ENCODE measurements at regions not wholly inside any gene's neighbourhood (a gene's known extent, or its start where the extent isn't known, plus 50 kb on each side); places are given as distances from the start of the nearest gene placed in this dataset.
"Not testable (repeated sequence)": the region's sequence is repeated elsewhere in the genome, so short reads cannot be mapped to it uniquely, and the experiment has no call there.

DNA sequence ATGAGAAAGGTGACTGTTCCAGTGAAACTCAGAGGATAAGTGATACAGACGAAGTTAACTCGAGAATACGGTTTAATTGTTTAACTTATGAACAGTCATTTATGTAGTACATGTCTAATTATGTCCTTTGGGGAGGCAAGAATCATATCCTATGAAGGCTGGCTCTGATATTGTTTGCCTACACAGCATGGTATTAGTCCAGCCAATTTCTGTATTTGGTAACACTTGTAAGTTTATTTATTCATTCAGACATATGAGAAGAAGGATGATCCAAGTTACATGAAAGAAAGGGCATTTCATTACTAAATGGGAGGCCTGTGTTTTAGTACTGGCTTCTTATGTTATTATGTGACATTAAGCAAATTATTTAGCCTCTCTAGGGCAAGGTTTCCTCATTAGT, 199.7 kb downstream of the NNT start:
- Histone ChIP-seq H3K4me1 (ENCODE audit: control insufficient read depth, insufficient read depth, low read length) (no peaks in the 10 kb centered on the region), H3K27ac (ENCODE audit: low read depth, low read length) (no peak overlapping the region), H3K27me3 (ENCODE audit: control insufficient read depth, insufficient read depth, low read length, poor library complexity, severe bottlenecking) (no peaks in the 10 kb centered on the region), H3K9ac (ENCODE audit: extremely low read depth, low read length, poor library complexity, severe bottlenecking) (no peak overlapping the region), H3K4me3 (ENCODE audit: low read length) (no peak overlapping the region), H3K36me3 (ENCODE audit: control insufficient read depth, insufficient read depth, low read length) (no peaks in the 10 kb centered on the region), H3K9me3 (ENCODE audit: control insufficient read depth, low read length) (no peaks in the 10 kb centered on the region)
- H3K4me1 Mint-ChIP-seq: peaks cover 8% of the 10 kb centered on the region
- no peaks in the 10 kb centered on the region for H3K27me3 Mint-ChIP-seq (ENCODE audit: insufficient read depth)
- H3K4me3 Mint-ChIP-seq: no peak overlapping the region
- TF ChIP-seq CTCF (conservative IDR thresholded peaks at IDR 0.05): no peak
- peaks cover 4% of the 10 kb centered on the region for H3K9me3 Mint-ChIP-seq
- WGBS, 2 experiments (ENCODE audit: insufficient coverage in 1 of 2, insufficient read length in 1 of 2): 96 to 100% methylated on average over 3 of the region's 3 CpGs
- H3K36me3 Mint-ChIP-seq (ENCODE audit: low read depth): no peaks in the 10 kb centered on the region
- no peak overlapping the region for H3K27ac Mint-ChIP-seq
- no peak for DNase-seq

DNA sequence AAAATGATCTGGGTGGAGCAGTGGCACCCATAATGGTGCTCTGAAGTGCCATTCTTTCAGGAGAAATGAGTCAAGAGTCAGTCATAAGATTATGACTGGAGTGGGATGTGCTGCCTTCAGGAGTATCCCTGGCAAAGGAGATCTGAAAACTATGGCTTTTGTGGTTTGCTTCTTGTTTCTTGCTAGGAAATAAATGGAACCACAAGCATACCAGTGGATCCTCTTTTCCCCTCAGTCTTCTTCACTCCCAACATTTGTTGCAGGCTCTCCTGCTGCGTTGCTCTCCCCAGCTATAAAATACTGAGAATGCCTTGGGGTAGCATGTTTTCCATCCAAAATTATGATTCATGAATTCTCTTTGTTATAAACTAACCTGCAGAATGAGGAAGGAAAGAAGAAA, 199.1 kb downstream of the NNT start:
- Mint-ChIP-seq H3K27me3 (ENCODE audit: insufficient read depth) (no peaks in the 10 kb centered on the region), H3K4me1 (peaks cover 8% of the 10 kb centered on the region), H3K36me3 (ENCODE audit: low read depth) (no peaks in the 10 kb centered on the region), H3K27ac (no peak overlapping the region), H3K4me3 (no peak overlapping the region), H3K9me3 (peaks cover 4% of the 10 kb centered on the region)
- Histone ChIP-seq H3K27me3 (ENCODE audit: control insufficient read depth, insufficient read depth, low read length, poor library complexity, severe bottlenecking) (no peaks in the 10 kb centered on the region), H3K9ac (ENCODE audit: extremely low read depth, low read length, poor library complexity, severe bottlenecking) (no peak overlapping the region), H3K9me3 (ENCODE audit: control insufficient read depth, low read length) (no peaks in the 10 kb centered on the region), H3K36me3 (ENCODE audit: control insufficient read depth, insufficient read depth, low read length) (no peaks in the 10 kb centered on the region), H3K27ac (ENCODE audit: low read depth, low read length) (no peak overlapping the region), H3K4me1 (ENCODE audit: control insufficient read depth, insufficient read depth, low read length) (no peaks in the 10 kb centered on the region), H3K4me3 (ENCODE audit: low read length) (no peak overlapping the region)
- DNase-seq: no peak
- WGBS, 2 experiments (ENCODE audit: insufficient coverage in 1 of 2, insufficient read length in 1 of 2): 89% methylated on average over 1 of the region's 1 CpG; no CpG with 5 or more reads in 1 of the 2 experiments
- TF ChIP-seq CTCF (conservative IDR thresholded peaks at IDR 0.05): no peak

DNA sequence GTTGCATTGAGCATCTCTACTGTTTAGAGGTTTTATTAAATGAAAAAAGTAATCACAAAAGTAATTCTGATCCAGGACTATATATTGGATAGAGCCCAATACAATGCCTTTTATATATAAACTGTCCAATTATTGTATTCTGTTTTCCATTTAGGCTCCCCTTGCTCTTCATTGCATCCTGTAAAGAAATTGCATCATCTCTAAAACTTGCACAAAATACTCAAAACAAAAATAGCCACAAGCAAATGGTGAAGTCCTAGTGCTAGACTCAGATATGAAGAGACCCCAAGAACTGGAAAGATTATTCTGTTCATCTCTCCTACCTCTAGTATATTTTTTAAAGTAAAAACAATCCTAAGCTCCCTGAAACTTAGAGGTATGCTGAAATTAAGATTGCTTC, 195.8 kb downstream of the NNT start:
- H3K27ac Mint-ChIP-seq: no peak overlapping the region
- H3K27me3 ChIP-seq (ENCODE audit: control insufficient read depth, insufficient read depth, low read length, poor library complexity, severe bottlenecking): no peaks in the 10 kb centered on the region
- H3K36me3 ChIP-seq (ENCODE audit: control insufficient read depth, insufficient read depth, low read length): no peaks in the 10 kb centered on the region
- no peaks in the 10 kb centered on the region for H3K27me3 Mint-ChIP-seq (ENCODE audit: insufficient read depth)
- no peaks in the 10 kb centered on the region for H3K9me3 ChIP-seq (ENCODE audit: control insufficient read depth, low read length)
- TF ChIP-seq CTCF (conservative IDR thresholded peaks at IDR 0.05): no peak
- peaks cover 8% of the 10 kb centered on the region for H3K4me1 Mint-ChIP-seq
- no peaks in the 10 kb centered on the region for H3K36me3 Mint-ChIP-seq (ENCODE audit: low read depth)
- no peak overlapping the region for H3K4me3 ChIP-seq (ENCODE audit: low read length)
- H3K27ac ChIP-seq (ENCODE audit: low read depth, low read length): no peak overlapping the region
- no peaks in the 10 kb centered on the region for H3K4me1 ChIP-seq (ENCODE audit: control insufficient read depth, insufficient read depth, low read length)
- H3K9me3 Mint-ChIP-seq: peaks cover 20% of the 10 kb centered on the region
- no peak overlapping the region for H3K9ac ChIP-seq (ENCODE audit: extremely low read depth, low read length, poor library complexity, severe bottlenecking)
- H3K4me3 Mint-ChIP-seq: no peak overlapping the region
- DNase-seq: no peak

DNA sequence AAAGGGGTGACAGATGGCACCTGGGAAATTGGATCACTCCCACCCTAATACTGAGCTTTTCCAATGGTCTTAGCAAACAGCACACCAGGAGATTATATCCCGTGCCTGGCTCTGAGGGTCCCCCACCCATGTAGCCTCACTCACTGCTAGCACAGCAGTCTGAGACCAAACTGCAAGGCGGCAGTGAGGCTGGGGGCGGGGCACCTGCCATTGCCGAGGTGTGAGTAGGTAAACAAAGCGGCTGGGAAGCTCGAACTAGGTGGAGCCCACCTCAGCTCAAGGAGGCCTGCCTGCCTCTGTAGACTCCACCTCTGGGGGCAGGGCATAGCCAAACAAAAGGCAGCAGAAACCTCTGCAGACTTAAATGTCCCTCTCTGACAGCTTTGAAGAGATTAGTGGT, 188.9 kb downstream of the NNT start:
- peaks cover 37% of the 10 kb centered on the region for H3K9me3 Mint-ChIP-seq
- H3K4me1 ChIP-seq (ENCODE audit: control insufficient read depth, insufficient read depth, low read length); H3K27me3 Mint-ChIP-seq (ENCODE audit: insufficient read depth); H3K27ac ChIP-seq (ENCODE audit: low read depth, low read length); H3K36me3 ChIP-seq (ENCODE audit: control insufficient read depth, insufficient read depth, low read length); H3K27me3 ChIP-seq (ENCODE audit: control insufficient read depth, insufficient read depth, low read length, poor library complexity, severe bottlenecking); DNase-seq; H3K4me3 ChIP-seq (ENCODE audit: low read length); H3K36me3 Mint-ChIP-seq (ENCODE audit: low read depth); H3K27ac Mint-ChIP-seq; H3K9ac ChIP-seq (ENCODE audit: extremely low read depth, low read length, poor library complexity, severe bottlenecking); H3K4me3 Mint-ChIP-seq; H3K4me1 Mint-ChIP-seq: not testable (repeated sequence)
- 88 to 92% methylated on average over 4 to 6 of the region's 6 CpGs for WGBS, 2 experiments (ENCODE audit: insufficient coverage in 1 of 2, insufficient read length in 1 of 2)
- H3K9me3 ChIP-seq (ENCODE audit: control insufficient read depth, low read length): peaks cover 23% of the 10 kb centered on the region

All from endodermal cell (in vitro differentiated cells).